RWPE2 (cell line): ENCODE measurements at regions not wholly inside any gene's neighbourhood (a gene's known extent, or its start where the extent isn't known, plus 50 kb on each side); places are given as distances from the start of the nearest gene placed in this dataset.

Source experiments
- ATAC-seq: fragments of 200-7000 bp; cut with Tn5 transposase; 3 replicates; pipeline ENCODE4 v1.9.1; 2021; ENCODE audit warnings: low read depth
- DNase-seq: peaks from one replicate; pipeline ENCODE4 v3.0.0-alpha.2; 2020; ENCODE audit warnings: low spot score
- H3K27ac ChIP-seq: fragments of 450-650 bp; 2 replicates; pipeline ENCODE4 v1.5.1; 2017; ENCODE audit warnings: mild to moderate bottlenecking; ENCODE audit not compliant: poor library complexity, severe bottlenecking
- H3K27me3 ChIP-seq: fragments of 250-450 bp; sonication (Bioruptor Pico); 2 replicates; pipeline ENCODE4 v1.5.1; 2021; ENCODE audit warnings: mild to moderate bottlenecking, moderate library complexity; ENCODE audit not compliant: insufficient read depth, poor library complexity, severe bottlenecking
- H3K36me3 ChIP-seq: fragments of 250-450 bp; sonication (Bioruptor Pico); 2 replicates; pipeline ENCODE4 v1.5.1; 2020; ENCODE audit warnings: low read depth, mild to moderate bottlenecking, moderate library complexity
- H3K4me1 ChIP-seq: fragments of 250-450 bp; sonication (Bioruptor Pico); 2 replicates; pipeline ENCODE4 v1.5.1; 2021; ENCODE audit warnings: mild to moderate bottlenecking, moderate library complexity; ENCODE audit not compliant: insufficient read depth, poor library complexity, severe bottlenecking
- H3K4me3 ChIP-seq: fragments of 250-450 bp; sonication (Bioruptor Pico); 2 replicates; pipeline ENCODE4 v1.5.1; 2021; ENCODE audit warnings: mild to moderate bottlenecking, moderate library complexity; ENCODE audit not compliant: severe bottlenecking
- H3K9me3 ChIP-seq: fragments of 250-450 bp; sonication (Bioruptor Pico); 2 replicates; pipeline ENCODE4 v1.5.1; 2021; ENCODE audit warnings: mild to moderate bottlenecking, moderate library complexity; ENCODE audit not compliant: severe bottlenecking
- CTCF ChIP-seq: fragments of 450-650 bp; IDR thresholded peaks from one replicate; pipeline ENCODE4 v1.5.1; 2017; ENCODE audit warnings: mild to moderate bottlenecking, moderate library complexity; ENCODE audit not compliant: poor library complexity, severe bottlenecking

GRCh38 chr4:159476886-159477285, 374.0 kb downstream of the RAPGEF2 start:
- H3K9me3 ChIP-seq = no peaks in the 10 kb centered on the region
- no peaks in the 10 kb centered on the region for H3K36me3 ChIP-seq
- DNase-seq (no peak), ATAC-seq (no peak)
- no peaks in the 10 kb centered on the region for H3K4me1 ChIP-seq
- no peaks in the 10 kb centered on the region for H3K27me3 ChIP-seq
- no peak for TF ChIP-seq CTCF
- H3K4me3 ChIP-seq = no peak overlapping the region
- no peak overlapping the region for H3K27ac ChIP-seq

DNA sequence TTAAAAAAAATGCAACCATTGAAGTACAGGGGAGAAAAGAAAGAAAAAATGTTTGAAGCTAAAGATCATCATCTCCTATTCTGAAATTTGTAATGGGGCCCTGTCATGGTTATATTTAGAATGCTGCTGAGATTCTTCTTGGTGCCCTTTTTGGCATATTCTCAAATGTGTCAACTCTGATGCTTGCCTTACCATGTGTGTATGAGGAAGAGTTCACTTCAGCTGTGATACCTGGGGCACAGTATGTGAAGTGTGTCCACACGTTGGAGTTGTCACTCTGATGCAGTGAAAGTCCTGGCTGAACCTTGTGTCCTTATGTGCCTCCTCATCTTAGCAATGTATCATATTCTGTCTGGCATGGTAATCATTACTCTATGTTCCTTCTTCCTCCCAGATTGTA, 377.9 kb downstream of the RAPGEF2 start:
- Histone ChIP-seq H3K36me3 (no peaks in the 10 kb centered on the region), H3K9me3 (no peaks in the 10 kb centered on the region), H3K4me3 (no peak overlapping the region), H3K27ac (no peak overlapping the region), H3K4me1 (peaks cover 8% of the 10 kb centered on the region), H3K27me3 (no peaks in the 10 kb centered on the region)
- DNase-seq (no peak), ATAC-seq (no peak)
- no peak for TF ChIP-seq CTCF

- no peak overlapping the region for H3K4me3 ChIP-seq
- H3K9me3 ChIP-seq = no peaks in the 10 kb centered on the region
- H3K27ac ChIP-seq = no peak overlapping the region
- peak; percentile 46; the same call in 2 of the 3 replicates for ATAC-seq
- TF ChIP-seq CTCF = no peak
- H3K36me3 ChIP-seq = no peaks in the 10 kb centered on the region
- DNase-seq = no peak
- peaks cover 8% of the 10 kb centered on the region for H3K4me1 ChIP-seq
- no peaks in the 10 kb centered on the region for H3K27me3 ChIP-seq
Measured at GRCh38 chr4:159481936-159482335, 379.1 kb downstream of the RAPGEF2 start.

DNA sequence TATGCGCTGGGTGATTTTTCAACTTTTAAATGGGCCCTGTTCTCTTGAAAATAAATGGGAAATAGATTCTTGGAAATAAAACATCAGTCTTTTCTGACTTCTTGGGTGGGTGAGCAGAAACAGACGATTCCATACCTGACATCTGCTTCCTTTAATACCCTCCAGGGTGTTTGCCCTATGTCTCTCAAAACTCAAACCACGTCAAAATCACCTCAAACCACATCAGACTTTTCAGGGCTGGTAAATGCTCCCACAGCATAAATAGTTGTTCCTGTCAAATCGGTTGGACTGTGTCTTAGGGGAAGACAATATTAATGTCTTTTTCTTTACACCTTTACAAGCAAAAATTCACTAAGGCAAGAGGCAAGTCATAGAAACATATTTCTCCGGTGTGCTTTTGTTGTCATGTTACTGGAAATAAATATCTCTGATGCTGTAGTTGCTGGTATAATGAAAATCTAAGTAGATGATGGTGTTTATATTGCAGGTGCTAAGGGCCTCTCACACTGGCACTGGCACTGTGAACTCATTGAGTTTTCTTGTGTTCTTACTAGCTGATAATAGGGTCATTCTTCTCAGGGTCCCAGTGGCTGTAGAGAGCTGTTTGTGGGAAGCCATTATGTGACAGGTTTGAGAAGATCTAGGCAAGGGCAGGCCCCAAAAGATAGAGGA, 380.4 kb downstream of the RAPGEF2 start:
- H3K27ac ChIP-seq = no peak overlapping the region
- H3K4me1 ChIP-seq = peaks cover 8% of the 10 kb centered on the region
- no peaks in the 10 kb centered on the region for H3K27me3 ChIP-seq
- TF ChIP-seq CTCF = no peak
- ATAC-seq = no peak
- no peaks in the 10 kb centered on the region for H3K36me3 ChIP-seq
- H3K4me3 ChIP-seq = no peak overlapping the region
- no peaks in the 10 kb centered on the region for H3K9me3 ChIP-seq
- DNase-seq = no peak
